ENCODE measurements at regions not wholly inside any gene's neighbourhood (a gene's known extent, or its start where the extent isn't known, plus 50 kb on each side); places are given as distances from the start of the nearest gene placed in this dataset.

- no peak for TF ChIP-seq POLR2A (IDR thresholded peaks at IDR 0.05; ENCODE audit: low read length)
- TF ChIP-seq GATA1 (IDR thresholded peaks at IDR 0.05; ENCODE audit: low read depth, low read length), result no peak
These were observed 84.6 kb downstream of the ZNF467 start for GRCh38 chr7:149688836-149689235.
